HEK293T (cell line): ENCODE measurements at regions not wholly inside any gene's neighbourhood (a gene's known extent, or its start where the extent isn't known, plus 50 kb on each side); places are given as distances from the start of the nearest gene placed in this dataset.

Source experiments
- FOXA1 ChIP-seq: fragments of 450-650 bp; IDR thresholded peaks from 2 replicates; pipeline ENCODE4 v1.6.1; 2016; ENCODE audit warnings: mild to moderate bottlenecking
- HDGF ChIP-seq: fragments of 450-650 bp; IDR thresholded peaks from 2 replicates; pipeline ENCODE4 v1.6.1; 2017; ENCODE audit warnings: antibody characterized with exemption, borderline replicate concordance
- SP1 ChIP-seq: fragments of 450-650 bp; IDR thresholded peaks from 2 replicates; pipeline ENCODE4 v1.6.1; 2017
- ZNF384 ChIP-seq: fragments of 450-650 bp; IDR thresholded peaks from 2 replicates; pipeline ENCODE4 v1.6.1; 2016
- TF ChIP-seq, protein P1 (sequence below): fragments of 450-650 bp; IDR thresholded peaks from 2 replicates; pipeline ENCODE4 v1.6.1; 2016

DNA sequence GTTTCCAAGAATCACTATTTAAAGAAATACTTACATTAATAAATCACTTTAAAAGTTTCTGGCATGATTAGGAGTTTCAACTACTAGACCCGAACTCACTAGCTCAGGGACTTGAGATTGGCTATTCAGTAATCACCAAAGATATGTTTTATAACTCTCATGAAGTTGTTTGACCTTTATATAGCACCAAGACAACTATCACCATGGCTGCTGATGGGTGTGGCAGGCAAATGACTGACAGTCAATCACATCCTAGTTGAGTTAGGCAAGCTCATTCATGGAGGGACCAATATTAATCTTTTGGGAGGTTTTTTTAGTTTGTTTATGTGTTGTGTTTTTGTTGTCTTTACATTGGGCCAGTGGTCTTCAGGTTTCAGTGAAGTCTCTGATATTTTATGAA, 376.3 kb upstream of the C1orf87 start:
- TF ChIP-seq HDGF = no peak
- TF ChIP-seq, protein P1, sequence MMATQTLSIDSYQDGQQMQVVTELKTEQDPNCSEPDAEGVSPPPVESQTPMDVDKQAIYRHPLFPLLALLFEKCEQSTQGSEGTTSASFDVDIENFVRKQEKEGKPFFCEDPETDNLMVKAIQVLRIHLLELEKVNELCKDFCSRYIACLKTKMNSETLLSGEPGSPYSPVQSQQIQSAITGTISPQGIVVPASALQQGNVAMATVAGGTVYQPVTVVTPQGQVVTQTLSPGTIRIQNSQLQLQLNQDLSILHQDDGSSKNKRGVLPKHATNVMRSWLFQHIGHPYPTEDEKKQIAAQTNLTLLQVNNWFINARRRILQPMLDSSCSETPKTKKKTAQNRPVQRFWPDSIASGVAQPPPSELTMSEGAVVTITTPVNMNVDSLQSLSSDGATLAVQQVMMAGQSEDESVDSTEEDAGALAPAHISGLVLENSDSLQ = no peak
- no peak for TF ChIP-seq ZNF384
- TF ChIP-seq SP1 = no peak
- no peak for TF ChIP-seq FOXA1
